GM12865 (cell line): ENCODE measurements at regions not wholly inside any gene's neighbourhood (a gene's known extent, or its start where the extent isn't known, plus 50 kb on each side); places are given as distances from the start of the nearest gene placed in this dataset.

ENCODE experiments used
- DNase-seq: peaks from one replicate; pipeline ENCODE4 v3.0.0; 2010; ENCODE audit warnings: low read depth
- H3K4me3 ChIP-seq: 2 replicates; pipeline ENCODE4 v1.5.1; 2011; ENCODE audit warnings: mild to moderate bottlenecking, low read depth, low read length, control low read depth
- TF ChIP-seq, protein P1 (sequence below): IDR thresholded peaks from 2 replicates; pipeline ENCODE4 v1.5.1; 2011; ENCODE audit warnings: low read length, control low read depth, low read depth, inconsistent platforms; ENCODE audit not compliant: insufficient read depth; ENCODE audit errors: missing control alignments

DNA sequence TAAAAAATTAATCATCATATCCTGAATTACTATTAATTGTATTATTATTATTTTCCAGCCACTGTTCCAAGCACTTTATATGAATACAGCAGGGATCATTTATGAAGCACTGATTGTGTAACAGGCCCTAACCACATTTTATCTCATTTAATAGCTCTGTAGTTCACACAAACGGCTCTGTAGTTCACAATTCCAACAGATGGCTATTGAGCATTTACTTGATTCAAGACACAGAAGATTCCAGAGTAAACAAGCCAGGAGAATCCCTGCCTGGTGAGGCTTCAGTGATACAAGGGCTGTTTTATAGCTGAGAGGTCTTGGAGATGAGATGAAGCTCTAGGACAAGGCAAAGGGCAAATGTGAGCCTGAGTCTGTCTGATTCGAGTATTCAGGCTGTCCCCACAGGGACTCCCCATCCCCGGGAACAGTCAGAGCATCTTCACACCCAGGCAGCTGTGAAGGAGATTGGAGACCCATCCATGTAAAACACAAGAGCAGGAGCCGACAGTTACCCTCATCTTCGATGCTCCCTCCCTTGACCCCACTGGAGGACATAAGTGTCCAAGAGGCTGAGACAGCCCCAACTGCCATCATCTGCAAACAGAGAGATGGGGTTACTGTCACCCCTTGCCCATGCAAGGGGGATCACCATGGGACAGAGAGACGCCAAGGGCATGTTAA, 222.5 kb downstream of the MN1 start:
- H3K4me3 ChIP-seq: no peak overlapping the region
- no peak for DNase-seq
- TF ChIP-seq, protein P1, sequence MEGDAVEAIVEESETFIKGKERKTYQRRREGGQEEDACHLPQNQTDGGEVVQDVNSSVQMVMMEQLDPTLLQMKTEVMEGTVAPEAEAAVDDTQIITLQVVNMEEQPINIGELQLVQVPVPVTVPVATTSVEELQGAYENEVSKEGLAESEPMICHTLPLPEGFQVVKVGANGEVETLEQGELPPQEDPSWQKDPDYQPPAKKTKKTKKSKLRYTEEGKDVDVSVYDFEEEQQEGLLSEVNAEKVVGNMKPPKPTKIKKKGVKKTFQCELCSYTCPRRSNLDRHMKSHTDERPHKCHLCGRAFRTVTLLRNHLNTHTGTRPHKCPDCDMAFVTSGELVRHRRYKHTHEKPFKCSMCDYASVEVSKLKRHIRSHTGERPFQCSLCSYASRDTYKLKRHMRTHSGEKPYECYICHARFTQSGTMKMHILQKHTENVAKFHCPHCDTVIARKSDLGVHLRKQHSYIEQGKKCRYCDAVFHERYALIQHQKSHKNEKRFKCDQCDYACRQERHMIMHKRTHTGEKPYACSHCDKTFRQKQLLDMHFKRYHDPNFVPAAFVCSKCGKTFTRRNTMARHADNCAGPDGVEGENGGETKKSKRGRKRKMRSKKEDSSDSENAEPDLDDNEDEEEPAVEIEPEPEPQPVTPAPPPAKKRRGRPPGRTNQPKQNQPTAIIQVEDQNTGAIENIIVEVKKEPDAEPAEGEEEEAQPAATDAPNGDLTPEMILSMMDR: no peak

GRCh38 chr22:27580311-27580897, 221.2 kb downstream of the MN1 start:
- TF ChIP-seq, protein P1: no peak
- no peak overlapping the region for H3K4me3 ChIP-seq
- no peak for DNase-seq

GRCh38 chr22:27581236-27581635, 220.3 kb downstream of the MN1 start:
- H3K4me3 ChIP-seq: no peak overlapping the region
- TF ChIP-seq, protein P1: no peak
- DNase-seq: no peak

GRCh38 chr22:27581688-27582087, 219.9 kb downstream of the MN1 start:
- DNase-seq: no peak
- TF ChIP-seq, protein P1: no peak
- no peak overlapping the region for H3K4me3 ChIP-seq

GRCh38 chr22:27583856-27584255, 217.7 kb downstream of the MN1 start:
- TF ChIP-seq, protein P1: no peak
- no peak for DNase-seq
- no peak overlapping the region for H3K4me3 ChIP-seq

DNA sequence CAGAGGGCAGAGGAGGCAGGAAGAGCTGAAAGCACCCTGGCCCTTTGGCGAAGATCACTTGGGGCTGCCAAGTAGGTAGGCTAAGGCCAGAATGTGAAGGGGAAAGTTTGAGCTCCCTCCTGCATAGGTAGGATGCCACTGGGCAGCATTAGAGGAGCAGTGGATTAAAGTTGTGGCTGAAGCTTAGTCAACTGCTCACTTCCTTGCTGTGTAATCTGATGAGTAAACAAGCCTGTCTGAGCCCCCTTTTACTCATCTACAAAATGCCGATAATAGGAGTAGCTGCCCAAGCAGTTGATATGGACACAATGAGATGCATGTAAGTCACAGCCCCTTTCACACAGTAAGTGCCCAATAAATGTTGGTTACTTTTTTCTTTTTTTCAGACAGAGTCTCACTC, 216.4 kb downstream of the MN1 start:
- H3K4me3 ChIP-seq: no peak overlapping the region
- DNase-seq: no peak
- TF ChIP-seq, protein P1: no peak

DNA sequence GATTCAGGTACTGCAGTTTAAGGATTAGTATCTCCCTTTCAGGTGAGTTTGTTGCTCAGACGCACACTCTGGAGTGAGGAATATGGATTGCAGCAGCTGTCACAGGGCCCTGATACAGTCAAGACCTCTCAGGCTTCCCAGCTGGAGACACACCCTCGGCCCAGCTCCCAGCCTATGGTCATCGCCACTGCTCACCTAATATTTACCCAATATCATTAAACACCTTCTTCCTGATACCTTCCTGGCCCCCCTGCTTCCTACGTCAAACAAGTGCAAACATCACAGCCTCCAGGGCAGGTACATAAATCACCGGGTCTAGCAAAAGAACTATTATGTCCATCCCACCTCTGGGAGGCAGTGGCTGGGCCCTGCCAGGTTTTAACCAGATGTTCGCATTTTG, 213.3 kb downstream of the MN1 start:
- TF ChIP-seq, protein P1: no peak
- no peak for DNase-seq
- H3K4me3 ChIP-seq: no peak overlapping the region
